ENCODE measurements at regions not wholly inside any gene's neighbourhood (a gene's known extent, or its start where the extent isn't known, plus 50 kb on each side); places are given as distances from the start of the nearest gene placed in this dataset.
A peak's percentile ranks its signal among the peaks of the same experiment; 100 is the strongest.
"Not testable (repeated sequence)": the region's sequence is repeated elsewhere in the genome, so short reads cannot be mapped to it uniquely, and the experiment has no call there.

DNA sequence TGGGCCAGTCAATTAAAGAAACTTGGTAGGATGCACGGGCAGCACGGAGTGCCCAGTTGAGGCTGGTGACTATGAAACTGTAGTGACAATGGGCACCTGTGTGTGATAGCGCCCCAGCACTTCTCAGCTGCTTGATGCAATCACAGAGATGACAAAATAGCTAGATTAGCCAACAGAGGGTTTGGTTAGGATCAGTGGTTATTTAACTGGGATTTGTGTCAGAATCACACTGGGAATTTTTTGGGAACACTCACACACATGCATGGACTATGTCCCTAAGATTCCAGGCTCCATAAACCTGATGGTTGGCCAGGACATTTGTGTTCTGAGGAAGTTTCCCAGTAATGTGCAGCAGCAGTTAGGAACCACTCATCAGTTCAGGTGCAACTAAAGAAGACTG is 51.2 kb upstream of the DAAM1 start:
- Histone ChIP-seq H3K79me2 (ENCODE audit: insufficient read depth, low read length) (no peaks in the 10 kb centered on the region), H3K4me2 (ENCODE audit: low read depth, low read length) (no peak overlapping the region), H3K27me3 (ENCODE audit: control insufficient read depth in 1 of 2, insufficient read depth in 2 of 2, low read length in 2 of 2) (peaks cover 0 to 7% of the 10 kb centered on the region in 2 experiments; a peak in 2 of 5 replicates), H3K4me1 (ENCODE audit: insufficient read depth, low read length) (peaks cover 33% of the 10 kb centered on the region), H3K9ac (ENCODE audit: insufficient read depth, low read depth, low read length) (no peak overlapping the region), H3K4me3 (replicated peaks in 1 of 3; ENCODE audit: insufficient read depth in 1 of 3, low read depth in 2 of 3, low read length in 3 of 3) (no peak overlapping the region), H3K27ac (ENCODE audit: extremely low read length, insufficient read depth, low read length) (no peak overlapping the region), H3K36me3 (replicated peaks in 1 of 2; ENCODE audit: control insufficient read depth in 1 of 2, insufficient read depth in 2 of 2, low read length in 2 of 2) (no peaks in the 10 kb centered on the region), H3K9me3 (ENCODE audit: low read length) (no peaks in the 10 kb centered on the region), H2AFZ (ENCODE audit: low read length) (no peak overlapping the region), H4K20me1 (ENCODE audit: insufficient read depth, low read length) (no peaks in the 10 kb centered on the region)
- BruUV-seq (replicated peaks): no TSS peak
- CTCF ChIA-PET (ENCODE audit: low intra/inter-chr PET ratio, low total read pairs): no interaction called here
- DNase-seq (ENCODE audit: low spot score) (peak; percentile 8), ATAC-seq (peak; percentile 33; the same call in 1 of the 3 replicates), FAIRE-seq (no peak)
- intact Hi-C loops (cut with micrococcal nuclease; ENCODE audit: unreplicated experiment): no loop called here
- WGBS (ENCODE audit: low lambda C conversion rate): 4% methylated on average over 3 of the region's 3 CpGs
- in situ Hi-C loops (cut with HindIII; ENCODE audit: extremely low pct_ligation_motif_present, low pct_unique_long_range_greater_than_20kb): no loop called here
- POLR2A ChIA-PET: no interaction called here
- TF ChIP-seq CEBPB (IDR thresholded peaks at IDR 0.05; ENCODE audit: borderline replicate concordance, low read depth, low read length) (peak; percentile 35; the same call in 1 of the 2 replicates), ZNF232 (CRISPR knock-in tag; IDR thresholded peaks at IDR 0.05; ENCODE audit: borderline replicate concordance) (no peak)

DNA sequence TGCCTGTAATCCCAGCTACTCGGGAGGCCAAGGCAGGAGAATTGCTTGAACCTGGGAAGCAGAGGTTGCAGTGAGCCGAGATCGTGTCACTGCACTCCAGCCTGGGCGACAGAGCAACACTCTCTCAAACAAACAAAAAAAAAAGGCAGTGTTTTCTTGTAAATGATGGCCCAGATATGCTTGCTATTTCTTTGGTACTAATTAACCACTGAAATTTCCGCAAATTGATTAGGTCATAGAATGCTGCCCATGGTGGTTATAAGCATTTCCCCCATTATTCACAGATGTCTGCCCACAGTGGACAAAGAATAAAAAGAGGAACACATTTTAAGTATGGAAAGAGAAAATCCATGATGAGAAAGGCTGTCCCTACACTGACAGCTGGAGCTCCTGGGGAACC is 49.9 kb upstream of the DAAM1 start:
- H3K27me3 ChIP-seq (ENCODE audit: control insufficient read depth in 1 of 2, insufficient read depth in 2 of 2, low read length in 2 of 2); H3K4me2 ChIP-seq (ENCODE audit: low read depth, low read length); H3K4me3 ChIP-seq (replicated peaks in 1 of 3; ENCODE audit: insufficient read depth in 1 of 3, low read depth in 2 of 3, low read length in 3 of 3); ATAC-seq; H3K9me3 ChIP-seq (ENCODE audit: low read length); DNase-seq (ENCODE audit: low spot score); POLR2A ChIA-PET; H3K9ac ChIP-seq (ENCODE audit: insufficient read depth, low read depth, low read length); BruUV-seq (replicated peaks); CTCF ChIA-PET (ENCODE audit: low intra/inter-chr PET ratio, low total read pairs); H4K20me1 ChIP-seq (ENCODE audit: insufficient read depth, low read length); FAIRE-seq; H2AFZ ChIP-seq (ENCODE audit: low read length); in situ Hi-C loops (cut with HindIII; ENCODE audit: extremely low pct_ligation_motif_present, low pct_unique_long_range_greater_than_20kb); H3K36me3 ChIP-seq (replicated peaks in 1 of 2; ENCODE audit: control insufficient read depth in 1 of 2, insufficient read depth in 2 of 2, low read length in 2 of 2); H3K27ac ChIP-seq (ENCODE audit: extremely low read length, insufficient read depth, low read length); intact Hi-C loops (cut with micrococcal nuclease; ENCODE audit: unreplicated experiment); H3K79me2 ChIP-seq (ENCODE audit: insufficient read depth, low read length): not testable (repeated sequence)
- H3K4me1 ChIP-seq (ENCODE audit: insufficient read depth, low read length): peaks cover 35% of the 10 kb centered on the region
- 4% methylated on average over 5 of the region's 5 CpGs for WGBS (ENCODE audit: low lambda C conversion rate)

Measured in HepG2 (cell line).